ENCODE measurements at regions not wholly inside any gene's neighbourhood (a gene's known extent, or its start where the extent isn't known, plus 50 kb on each side); places are given as distances from the start of the nearest gene placed in this dataset.

GRCh38 chr1:195806060-195806459 is 802.2 kb downstream of the KCNT2 start:
- H3K4me3 ChIP-seq (ENCODE audit: low read depth, low read length) = no peak overlapping the region
- H3K4me1 ChIP-seq (ENCODE audit: control insufficient read depth, insufficient read depth, low read length) = no peaks in the 10 kb centered on the region
- no peaks in the 10 kb centered on the region for H3K27me3 ChIP-seq (ENCODE audit: control insufficient read depth, insufficient read depth, low read length)
- H3K9ac ChIP-seq (ENCODE audit: low read depth, low read length) = no peak overlapping the region
- H3K9me3 ChIP-seq (ENCODE audit: control insufficient read depth, insufficient read depth, low read length) = no peaks in the 10 kb centered on the region
- H3K36me3 ChIP-seq (ENCODE audit: control insufficient read depth, insufficient read depth, low read length) = no peaks in the 10 kb centered on the region

- no peak overlapping the region for H3K9ac ChIP-seq (ENCODE audit: low read depth, low read length)
Observed at GRCh38 chr1:195804547-195804946, 803.7 kb downstream of the KCNT2 start.

GRCh38 chr1:195799016-195799415 is 809.2 kb downstream of the KCNT2 start:
- Histone ChIP-seq H3K27me3 (ENCODE audit: control insufficient read depth, insufficient read depth, low read length) (no peaks in the 10 kb centered on the region), H3K9me3 (ENCODE audit: control insufficient read depth, insufficient read depth, low read length) (no peaks in the 10 kb centered on the region), H3K36me3 (ENCODE audit: control insufficient read depth, insufficient read depth, low read length) (no peaks in the 10 kb centered on the region), H3K9ac (ENCODE audit: low read depth, low read length) (no peak overlapping the region), H3K4me1 (ENCODE audit: control insufficient read depth, insufficient read depth, low read length) (no peaks in the 10 kb centered on the region), H3K4me3 (ENCODE audit: low read depth, low read length) (no peak overlapping the region)

More at GRCh38 chr1:195804547-195804946, 803.7 kb downstream of the KCNT2 start:
- Histone ChIP-seq H3K9me3 (ENCODE audit: control insufficient read depth, insufficient read depth, low read length) (no peaks in the 10 kb centered on the region), H3K4me3 (ENCODE audit: low read depth, low read length) (no peak overlapping the region), H3K4me1 (ENCODE audit: control insufficient read depth, insufficient read depth, low read length) (no peaks in the 10 kb centered on the region), H3K36me3 (ENCODE audit: control insufficient read depth, insufficient read depth, low read length) (no peaks in the 10 kb centered on the region), H3K27me3 (ENCODE audit: control insufficient read depth, insufficient read depth, low read length) (no peaks in the 10 kb centered on the region)

- Histone ChIP-seq H3K4me1 (ENCODE audit: control insufficient read depth, insufficient read depth, low read length) (no peaks in the 10 kb centered on the region), H3K27me3 (ENCODE audit: control insufficient read depth, insufficient read depth, low read length) (no peaks in the 10 kb centered on the region), H3K36me3 (ENCODE audit: control insufficient read depth, insufficient read depth, low read length) (no peaks in the 10 kb centered on the region), H3K4me3 (ENCODE audit: low read depth, low read length) (no peak overlapping the region), H3K9ac (ENCODE audit: low read depth, low read length) (no peak overlapping the region), H3K9me3 (ENCODE audit: control insufficient read depth, insufficient read depth, low read length) (peaks cover 8% of the 10 kb centered on the region)
Observed at GRCh38 chr1:195794225-195794624, 814.0 kb downstream of the KCNT2 start.

- Histone ChIP-seq H3K27me3 (ENCODE audit: control insufficient read depth, insufficient read depth, low read length) (no peaks in the 10 kb centered on the region), H3K36me3 (ENCODE audit: control insufficient read depth, insufficient read depth, low read length) (no peaks in the 10 kb centered on the region), H3K4me1 (ENCODE audit: control insufficient read depth, insufficient read depth, low read length) (no peaks in the 10 kb centered on the region), H3K4me3 (ENCODE audit: low read depth, low read length) (no peak overlapping the region), H3K9me3 (ENCODE audit: control insufficient read depth, insufficient read depth, low read length) (peaks cover 8% of the 10 kb centered on the region), H3K9ac (ENCODE audit: low read depth, low read length) (no peak overlapping the region)
Observed at GRCh38 chr1:195791796-195792195, 816.4 kb downstream of the KCNT2 start.

- H3K36me3 ChIP-seq (ENCODE audit: control insufficient read depth, insufficient read depth, low read length) = no peaks in the 10 kb centered on the region
- H3K4me1 ChIP-seq (ENCODE audit: control insufficient read depth, insufficient read depth, low read length) = no peaks in the 10 kb centered on the region
- H3K9ac ChIP-seq (ENCODE audit: low read depth, low read length) = no peak overlapping the region
- no peak overlapping the region for H3K4me3 ChIP-seq (ENCODE audit: low read depth, low read length)
- H3K9me3 ChIP-seq (ENCODE audit: control insufficient read depth, insufficient read depth, low read length) = peaks cover 8% of the 10 kb centered on the region
- H3K27me3 ChIP-seq (ENCODE audit: control insufficient read depth, insufficient read depth, low read length) = no peaks in the 10 kb centered on the region
Observed at GRCh38 chr1:195790514-195791168, 817.6 kb downstream of the KCNT2 start.

- peaks cover 8% of the 10 kb centered on the region for H3K9me3 ChIP-seq (ENCODE audit: control insufficient read depth, insufficient read depth, low read length)
Observed at GRCh38 chr1:195789321-195789720, 818.9 kb downstream of the KCNT2 start.

GRCh38 chr1:195788721-195789120 is 819.5 kb downstream of the KCNT2 start:
- H3K36me3 ChIP-seq (ENCODE audit: control insufficient read depth, insufficient read depth, low read length) = no peaks in the 10 kb centered on the region

More at GRCh38 chr1:195789321-195789720, 818.9 kb downstream of the KCNT2 start:
- H3K36me3 ChIP-seq (ENCODE audit: control insufficient read depth, insufficient read depth, low read length) = no peaks in the 10 kb centered on the region
- no peak overlapping the region for H3K9ac ChIP-seq (ENCODE audit: low read depth, low read length)
- H3K4me3 ChIP-seq (ENCODE audit: low read depth, low read length) = no peak overlapping the region
- no peaks in the 10 kb centered on the region for H3K27me3 ChIP-seq (ENCODE audit: control insufficient read depth, insufficient read depth, low read length)
- H3K4me1 ChIP-seq (ENCODE audit: control insufficient read depth, insufficient read depth, low read length) = no peaks in the 10 kb centered on the region

GRCh38 chr1:195785830-195786229 is 822.4 kb downstream of the KCNT2 start:
- Histone ChIP-seq H3K4me3 (ENCODE audit: low read depth, low read length) (no peak overlapping the region), H3K36me3 (ENCODE audit: control insufficient read depth, insufficient read depth, low read length) (no peaks in the 10 kb centered on the region), H3K27me3 (ENCODE audit: control insufficient read depth, insufficient read depth, low read length) (no peaks in the 10 kb centered on the region), H3K9ac (ENCODE audit: low read depth, low read length) (no peak overlapping the region), H3K4me1 (ENCODE audit: control insufficient read depth, insufficient read depth, low read length) (no peaks in the 10 kb centered on the region), H3K9me3 (ENCODE audit: control insufficient read depth, insufficient read depth, low read length) (peaks cover 2% of the 10 kb centered on the region)

More at GRCh38 chr1:195788721-195789120, 819.5 kb downstream of the KCNT2 start:
- Histone ChIP-seq H3K4me1 (ENCODE audit: control insufficient read depth, insufficient read depth, low read length) (no peaks in the 10 kb centered on the region), H3K9ac (ENCODE audit: low read depth, low read length) (no peak overlapping the region), H3K4me3 (ENCODE audit: low read depth, low read length) (no peak overlapping the region), H3K27me3 (ENCODE audit: control insufficient read depth, insufficient read depth, low read length) (no peaks in the 10 kb centered on the region), H3K9me3 (ENCODE audit: control insufficient read depth, insufficient read depth, low read length) (peaks cover 8% of the 10 kb centered on the region)

- no peak overlapping the region for H3K9ac ChIP-seq (ENCODE audit: low read depth, low read length)
- H3K36me3 ChIP-seq (ENCODE audit: control insufficient read depth, insufficient read depth, low read length) = no peaks in the 10 kb centered on the region
- no peaks in the 10 kb centered on the region for H3K4me1 ChIP-seq (ENCODE audit: control insufficient read depth, insufficient read depth, low read length)
- H3K27me3 ChIP-seq (ENCODE audit: control insufficient read depth, insufficient read depth, low read length) = no peaks in the 10 kb centered on the region
- no peaks in the 10 kb centered on the region for H3K9me3 ChIP-seq (ENCODE audit: control insufficient read depth, insufficient read depth, low read length)
- no peak overlapping the region for H3K4me3 ChIP-seq (ENCODE audit: low read depth, low read length)
Observed at GRCh38 chr1:195773931-195774330, 834.3 kb downstream of the KCNT2 start.

GRCh38 chr1:195769461-195769860 is 838.8 kb downstream of the KCNT2 start:
- H3K27me3 ChIP-seq (ENCODE audit: control insufficient read depth, insufficient read depth, low read length) = no peaks in the 10 kb centered on the region
- H3K9me3 ChIP-seq (ENCODE audit: control insufficient read depth, insufficient read depth, low read length) = no peaks in the 10 kb centered on the region
- H3K4me1 ChIP-seq (ENCODE audit: control insufficient read depth, insufficient read depth, low read length) = no peaks in the 10 kb centered on the region
- no peak overlapping the region for H3K9ac ChIP-seq (ENCODE audit: low read depth, low read length)
- no peak overlapping the region for H3K4me3 ChIP-seq (ENCODE audit: low read depth, low read length)
- no peaks in the 10 kb centered on the region for H3K36me3 ChIP-seq (ENCODE audit: control insufficient read depth, insufficient read depth, low read length)

- Histone ChIP-seq H3K4me1 (ENCODE audit: control insufficient read depth, insufficient read depth, low read length) (no peaks in the 10 kb centered on the region), H3K27me3 (ENCODE audit: control insufficient read depth, insufficient read depth, low read length) (no peaks in the 10 kb centered on the region), H3K9ac (ENCODE audit: low read depth, low read length) (no peak overlapping the region), H3K36me3 (ENCODE audit: control insufficient read depth, insufficient read depth, low read length) (no peaks in the 10 kb centered on the region), H3K4me3 (ENCODE audit: low read depth, low read length) (no peak overlapping the region), H3K9me3 (ENCODE audit: control insufficient read depth, insufficient read depth, low read length) (no peaks in the 10 kb centered on the region)
Observed at GRCh38 chr1:195768936-195769335, 839.3 kb downstream of the KCNT2 start.

Data from iPS-15b (cell line).